ENCODE measurements at regions not wholly inside any gene's neighbourhood (a gene's known extent, or its start where the extent isn't known, plus 50 kb on each side); places are given as distances from the start of the nearest gene placed in this dataset.

GRCh38 chr12:13386323-13387039 is 190.0 kb downstream of the EMP1 start:
- Histone ChIP-seq H3K36me3 (replicated peaks in 1 of 2; ENCODE audit: control insufficient read depth in 1 of 2, insufficient read depth in 2 of 2, low read length in 1 of 2) (no peaks in the 10 kb centered on the region), H3K9me3 (no peaks in the 10 kb centered on the region), H3K4me2 (no peak overlapping the region), H3K9me2 (no peaks in the 10 kb centered on the region), H2AFZ (ENCODE audit: low read depth) (no peak overlapping the region), H3K4me1 (ENCODE audit: control insufficient read depth in 1 of 2, insufficient read depth in 2 of 2, low read depth in 1 of 2, low read length in 1 of 2) (peaks cover 0 to 13% of the 10 kb centered on the region in 2 experiments; a peak in 2 of 4 replicates), H3K27me3 (ENCODE audit: insufficient read depth) (no peaks in the 10 kb centered on the region; the same call in 1 of the 2 replicates), H3K4me3 (ENCODE audit: low read depth in 2 of 2, low read length in 1 of 2) (no peak overlapping the region), H3K9ac (no peak overlapping the region), H3F3A (replicated peaks; ENCODE audit: insufficient read depth) (no peaks in the 10 kb centered on the region), H3K27ac (ENCODE audit: low read depth in 2 of 2, low read length in 1 of 2) (no peak overlapping the region), H4K20me1 (ENCODE audit: insufficient read depth) (no peaks in the 10 kb centered on the region), H3K79me2 (ENCODE audit: insufficient read depth) (no peaks in the 10 kb centered on the region)
- POLR2A ChIA-PET = no interaction called here
- no peak for DNase-seq
- TF ChIP-seq RXRA (IDR thresholded peaks at IDR 0.05; ENCODE audit: borderline replicate concordance, low read depth) (no peak), RCOR1 (IDR thresholded peaks at IDR 0.05; ENCODE audit: low read length) (no peak), FOXM1 (IDR thresholded peaks at IDR 0.05; ENCODE audit: low read depth) (no peak), POLR2AphosphoS5 (IDR thresholded peaks at IDR 0.05; ENCODE audit: low read depth, low read length) (no peak), GABPA (IDR thresholded peaks at IDR 0.05; ENCODE audit: low read depth) (no peak), EP300 (IDR thresholded peaks at IDR 0.05; ENCODE audit: borderline replicate concordance in 1 of 2, low read depth in 1 of 2, low read length in 1 of 2) (no peak), NRF1 (IDR thresholded peaks at IDR 0.05; ENCODE audit: low read depth, low read length) (no peak), ZBTB33 (IDR thresholded peaks at IDR 0.05; ENCODE audit: borderline replicate concordance, low read depth) (no peak), TCF12 (IDR thresholded peaks at IDR 0.05) (no peak), MXI1 (IDR thresholded peaks at IDR 0.05; ENCODE audit: low read depth, low read length) (no peak), RFX5 (IDR thresholded peaks at IDR 0.05; ENCODE audit: low read length) (no peak), SIN3A (IDR thresholded peaks at IDR 0.05; ENCODE audit: borderline replicate concordance, low read depth, low read length) (no peak), JUND (IDR thresholded peaks at IDR 0.05) (no peak), GATA2 (CRISPR knock-in tag; IDR thresholded peaks at IDR 0.05) (no peak), SMC3 (IDR thresholded peaks at IDR 0.05; ENCODE audit: low read depth, low read length) (no peak), ELF1 (IDR thresholded peaks at IDR 0.05) (no peak), USF1 (IDR thresholded peaks at IDR 0.05; ENCODE audit: borderline replicate concordance, low read depth) (no peak)
- TF ChIP-seq, protein P1, sequence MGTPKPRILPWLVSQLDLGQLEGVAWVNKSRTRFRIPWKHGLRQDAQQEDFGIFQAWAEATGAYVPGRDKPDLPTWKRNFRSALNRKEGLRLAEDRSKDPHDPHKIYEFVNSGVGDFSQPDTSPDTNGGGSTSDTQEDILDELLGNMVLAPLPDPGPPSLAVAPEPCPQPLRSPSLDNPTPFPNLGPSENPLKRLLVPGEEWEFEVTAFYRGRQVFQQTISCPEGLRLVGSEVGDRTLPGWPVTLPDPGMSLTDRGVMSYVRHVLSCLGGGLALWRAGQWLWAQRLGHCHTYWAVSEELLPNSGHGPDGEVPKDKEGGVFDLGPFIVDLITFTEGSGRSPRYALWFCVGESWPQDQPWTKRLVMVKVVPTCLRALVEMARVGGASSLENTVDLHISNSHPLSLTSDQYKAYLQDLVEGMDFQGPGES (IDR thresholded peaks at IDR 0.05; ENCODE audit: low read depth, low read length) = no peak
- TF ChIP-seq, protein P2, sequence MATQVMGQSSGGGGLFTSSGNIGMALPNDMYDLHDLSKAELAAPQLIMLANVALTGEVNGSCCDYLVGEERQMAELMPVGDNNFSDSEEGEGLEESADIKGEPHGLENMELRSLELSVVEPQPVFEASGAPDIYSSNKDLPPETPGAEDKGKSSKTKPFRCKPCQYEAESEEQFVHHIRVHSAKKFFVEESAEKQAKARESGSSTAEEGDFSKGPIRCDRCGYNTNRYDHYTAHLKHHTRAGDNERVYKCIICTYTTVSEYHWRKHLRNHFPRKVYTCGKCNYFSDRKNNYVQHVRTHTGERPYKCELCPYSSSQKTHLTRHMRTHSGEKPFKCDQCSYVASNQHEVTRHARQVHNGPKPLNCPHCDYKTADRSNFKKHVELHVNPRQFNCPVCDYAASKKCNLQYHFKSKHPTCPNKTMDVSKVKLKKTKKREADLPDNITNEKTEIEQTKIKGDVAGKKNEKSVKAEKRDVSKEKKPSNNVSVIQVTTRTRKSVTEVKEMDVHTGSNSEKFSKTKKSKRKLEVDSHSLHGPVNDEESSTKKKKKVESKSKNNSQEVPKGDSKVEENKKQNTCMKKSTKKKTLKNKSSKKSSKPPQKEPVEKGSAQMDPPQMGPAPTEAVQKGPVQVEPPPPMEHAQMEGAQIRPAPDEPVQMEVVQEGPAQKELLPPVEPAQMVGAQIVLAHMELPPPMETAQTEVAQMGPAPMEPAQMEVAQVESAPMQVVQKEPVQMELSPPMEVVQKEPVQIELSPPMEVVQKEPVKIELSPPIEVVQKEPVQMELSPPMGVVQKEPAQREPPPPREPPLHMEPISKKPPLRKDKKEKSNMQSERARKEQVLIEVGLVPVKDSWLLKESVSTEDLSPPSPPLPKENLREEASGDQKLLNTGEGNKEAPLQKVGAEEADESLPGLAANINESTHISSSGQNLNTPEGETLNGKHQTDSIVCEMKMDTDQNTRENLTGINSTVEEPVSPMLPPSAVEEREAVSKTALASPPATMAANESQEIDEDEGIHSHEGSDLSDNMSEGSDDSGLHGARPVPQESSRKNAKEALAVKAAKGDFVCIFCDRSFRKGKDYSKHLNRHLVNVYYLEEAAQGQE (IDR thresholded peaks at IDR 0.05; ENCODE audit: low read depth, low read length) = no peak
- WGBS (ENCODE audit: low lambda C conversion rate) = 32% methylated on average over 3 of the region's 3 CpGs
- CTCF ChIA-PET = interaction anchor here (1.4 kb wide), 1 partner anchor 24 kb away, joined by 4 read pairs; no protein-coding TSS in a partner anchor

Measured in SK-N-SH (cell line).